ENCODE measurements at regions not wholly inside any gene's neighbourhood (a gene's known extent, or its start where the extent isn't known, plus 50 kb on each side); places are given as distances from the start of the nearest gene placed in this dataset.
"Not testable (repeated sequence)": the region's sequence is repeated elsewhere in the genome, so short reads cannot be mapped to it uniquely, and the experiment has no call there.

GRCh38 chr5:60162441-60162840 lies 268.9 kb upstream of the PDE4D start:
- DNase-seq = no peak

GRCh38 chr5:60161340-60161934 lies 267.9 kb upstream of the PDE4D start:
- DNase-seq = peak; percentile 12

GRCh38 chr5:60149081-60149480 lies 255.6 kb upstream of the PDE4D start:
- DNase-seq = no peak

- DNase-seq = no peak
Measured at GRCh38 chr5:60148366-60148765, 254.8 kb upstream of the PDE4D start.

GRCh38 chr5:60147791-60148190 lies 254.3 kb upstream of the PDE4D start:
- DNase-seq = no peak

GRCh38 chr5:60143942-60144549 lies 250.5 kb upstream of the PDE4D start:
- DNase-seq = no peak

- no peak for DNase-seq
Measured at GRCh38 chr5:60141119-60141518, 247.6 kb upstream of the PDE4D start.

- DNase-seq = no peak
Measured at GRCh38 chr5:60136841-60137240, 243.3 kb upstream of the PDE4D start.

GRCh38 chr5:60131504-60131903 lies 238.0 kb upstream of the PDE4D start:
- no peak for DNase-seq

GRCh38 chr5:60125636-60126035 lies 232.1 kb upstream of the PDE4D start:
- no peak for DNase-seq

- DNase-seq = no peak
Measured at GRCh38 chr5:60102961-60103693, 209.6 kb upstream of the PDE4D start.

GRCh38 chr5:60101573-60101972 lies 208.0 kb upstream of the PDE4D start:
- no peak for DNase-seq

- no peak for DNase-seq
Measured at GRCh38 chr5:60092671-60093422, 199.3 kb upstream of the PDE4D start.

- DNase-seq = no peak
Measured at GRCh38 chr5:60086583-60086982, 193.1 kb upstream of the PDE4D start.

- no peak for DNase-seq
Measured at GRCh38 chr5:60084226-60084625, 190.7 kb upstream of the PDE4D start.

- no peak for DNase-seq
Measured at GRCh38 chr5:60077292-60077691, 183.8 kb upstream of the PDE4D start.

- no peak for DNase-seq
Measured at GRCh38 chr5:60076746-60077145, 183.2 kb upstream of the PDE4D start.

GRCh38 chr5:60066502-60066901 lies 173.0 kb upstream of the PDE4D start:
- no peak for DNase-seq

- no peak for DNase-seq
Measured at GRCh38 chr5:60060389-60060788, 166.9 kb upstream of the PDE4D start.

- no peak for DNase-seq
Measured at GRCh38 chr5:60056191-60056590, 162.7 kb upstream of the PDE4D start.

GRCh38 chr5:60055168-60055567 lies 161.6 kb upstream of the PDE4D start:
- no peak for DNase-seq

GRCh38 chr5:60041996-60042664 lies 148.6 kb upstream of the PDE4D start:
- not testable (repeated sequence) for DNase-seq

GRCh38 chr5:60041508-60041907 lies 148.0 kb upstream of the PDE4D start:
- not testable (repeated sequence) for DNase-seq
